ENCODE measurements at regions not wholly inside any gene's neighbourhood (a gene's known extent, or its start where the extent isn't known, plus 50 kb on each side); places are given as distances from the start of the nearest gene placed in this dataset.

- H3K36me3 ChIP-seq: no peaks in the 10 kb centered on the region
- 84 to 89% methylated on average over 5 of the region's 5 CpGs for WGBS, 2 donors
- no peaks in the 10 kb centered on the region for H3K4me1 ChIP-seq
- H3K27me3 ChIP-seq: peaks cover 0 to 7% (median 0%) of the 10 kb centered on the region in 3 donors
- no peak overlapping the region for H3K27ac ChIP-seq
- intact Hi-C loops (cut with DNase I): no loop called here
- DNase-seq: no peak
- no peaks in the 10 kb centered on the region for H3K9me3 ChIP-seq
- no peak for TF ChIP-seq EP300 (IDR thresholded peaks at IDR 0.05)
- TF ChIP-seq POLR2AphosphoS5 (IDR thresholded peaks at IDR 0.05): no peak
- no peak for TF ChIP-seq CTCF (IDR thresholded peaks at IDR 0.05)
- no peak for TF ChIP-seq POLR2A (IDR thresholded peaks at IDR 0.05)
- H3K4me3 ChIP-seq: no peak overlapping the region
These were observed 117.0 kb downstream of the WT1 start for GRCh38 chr11:32318071-32319055.

GRCh38 chr11:32323814-32324130, 111.6 kb downstream of the WT1 start:
- 23% methylated on average over 3 of the region's 3 CpGs for WGBS, 2 donors
- H3K27ac ChIP-seq: no peak overlapping the region
- no peaks in the 10 kb centered on the region for H3K9me3 ChIP-seq
- no peak overlapping the region for H3K4me3 ChIP-seq
- intact Hi-C loops (cut with DNase I): loop anchor here (2.0 kb wide), 1 partner anchor 469 kb away; no protein-coding TSS in a partner anchor
- TF ChIP-seq POLR2A (IDR thresholded peaks at IDR 0.05) (no peak), CTCF (IDR thresholded peaks at IDR 0.05) (no peak), POLR2AphosphoS5 (IDR thresholded peaks at IDR 0.05) (no peak), EP300 (IDR thresholded peaks at IDR 0.05) (no peak)
- no peaks in the 10 kb centered on the region for H3K4me1 ChIP-seq
- H3K36me3 ChIP-seq: no peaks in the 10 kb centered on the region
- H3K27me3 ChIP-seq: peaks cover 0 to 7% (median 0%) of the 10 kb centered on the region in 3 donors
- DNase-seq: no peak

- H3K36me3 ChIP-seq: no peaks in the 10 kb centered on the region
- no peak for DNase-seq
- H3K27me3 ChIP-seq: peaks cover 0 to 7% (median 0%) of the 10 kb centered on the region in 3 donors
- intact Hi-C loops (cut with DNase I): no loop called here
- H3K4me1 ChIP-seq: no peaks in the 10 kb centered on the region
- TF ChIP-seq POLR2AphosphoS5 (IDR thresholded peaks at IDR 0.05) (no peak), CTCF (IDR thresholded peaks at IDR 0.05) (no peak), POLR2A (IDR thresholded peaks at IDR 0.05) (no peak), EP300 (IDR thresholded peaks at IDR 0.05) (no peak)
- H3K4me3 ChIP-seq: no peak overlapping the region
- H3K27ac ChIP-seq: no peak overlapping the region
- no peaks in the 10 kb centered on the region for H3K9me3 ChIP-seq
- 60 to 64% methylated on average over 3 of the region's 3 CpGs for WGBS, 2 donors
These were observed 110.2 kb downstream of the WT1 start for GRCh38 chr11:32325187-32325586.

- Histone ChIP-seq H3K4me3 (no peak overlapping the region), H3K27ac (no peak overlapping the region), H3K9me3 (no peaks in the 10 kb centered on the region), H3K4me1 (no peaks in the 10 kb centered on the region), H3K27me3 (peaks cover 0 to 7% (median 0%) of the 10 kb centered on the region in 3 donors), H3K36me3 (no peaks in the 10 kb centered on the region)
- TF ChIP-seq POLR2A (IDR thresholded peaks at IDR 0.05): no peak
- TF ChIP-seq POLR2AphosphoS5 (IDR thresholded peaks at IDR 0.05): no peak
- no peak for TF ChIP-seq EP300 (IDR thresholded peaks at IDR 0.05)
- no peak for TF ChIP-seq CTCF (IDR thresholded peaks at IDR 0.05)
- DNase-seq: no peak
- intact Hi-C loops (cut with DNase I): no loop called here
- WGBS, 2 donors: 97 to 98% methylated on average over 2 of the region's 2 CpGs
These were observed 109.6 kb downstream of the WT1 start for GRCh38 chr11:32325725-32326124.
